Activated CD8-positive, alpha-beta memory T cell treated with anti-CD3 and anti-CD28 coated beads for 4 hours (primary cell): ENCODE measurements at regions not wholly inside any gene's neighbourhood (a gene's known extent, or its start where the extent isn't known, plus 50 kb on each side); places are given as distances from the start of the nearest gene placed in this dataset.

Source experiments
- DNase-seq, 2 donors: peaks; one replicate each; pipeline ENCODE4 v3.0.0-alpha.2; 2020; ENCODE audit warnings: low read depth in 2 of 2

GRCh38 chr6:144578385-144579350 lies 293.5 kb downstream of the UTRN start:
- DNase-seq, result no peak

- DNase-seq, result no peak
These were observed 294.9 kb downstream of the UTRN start for GRCh38 chr6:144580039-144580438.

GRCh38 chr6:144580771-144581170 lies 295.6 kb downstream of the UTRN start:
- no peak for DNase-seq

GRCh38 chr6:144581812-144582537 lies 296.8 kb downstream of the UTRN start:
- no peak for DNase-seq

- peak in 1 of 2 donors; percentile 7 for DNase-seq
These were observed 297.9 kb downstream of the UTRN start for GRCh38 chr6:144582939-144583613.

GRCh38 chr6:144583614-144583954 lies 298.4 kb downstream of the UTRN start:
- no peak for DNase-seq

GRCh38 chr6:144585217-144585814 lies 300.2 kb downstream of the UTRN start:
- no peak for DNase-seq

GRCh38 chr6:144586986-144587385 lies 301.9 kb downstream of the UTRN start:
- no peak for DNase-seq

- DNase-seq, result no peak
These were observed 303.7 kb downstream of the UTRN start for GRCh38 chr6:144588697-144589325.

GRCh38 chr6:144590532-144590931 lies 305.4 kb downstream of the UTRN start:
- DNase-seq, result no peak

- DNase-seq, result no peak
These were observed 308.3 kb downstream of the UTRN start for GRCh38 chr6:144593392-144593791.

GRCh38 chr6:144594585-144594984 lies 309.4 kb downstream of the UTRN start:
- no peak for DNase-seq

GRCh38 chr6:144595266-144595665 lies 310.1 kb downstream of the UTRN start:
- DNase-seq, result no peak

GRCh38 chr6:144597511-144597910 lies 312.4 kb downstream of the UTRN start:
- no peak for DNase-seq

- DNase-seq, result no peak
These were observed 314.5 kb downstream of the UTRN start for GRCh38 chr6:144599615-144600014.

- no peak for DNase-seq
These were observed 316.1 kb downstream of the UTRN start for GRCh38 chr6:144601221-144601620.

GRCh38 chr6:144602523-144603180 lies 317.5 kb downstream of the UTRN start:
- no peak for DNase-seq

- DNase-seq, result no peak
These were observed 320.9 kb downstream of the UTRN start for GRCh38 chr6:144606083-144606482.

- no peak for DNase-seq
These were observed 323.0 kb downstream of the UTRN start for GRCh38 chr6:144607998-144608735.

GRCh38 chr6:144612811-144613210 lies 327.7 kb downstream of the UTRN start:
- DNase-seq, result no peak
